Left kidney (tissue), 1 donor: ENCODE measurements at regions not wholly inside any gene's neighbourhood (a gene's known extent, or its start where the extent isn't known, plus 50 kb on each side); places are given as distances from the start of the nearest gene placed in this dataset.

ENCODE experiments used
- DNase-seq: peaks from one replicate; pipeline ENCODE4 v3.0.0-alpha.2; 2013

GRCh38 chr4:156238171-156238570 is 284.5 kb upstream of the CTSO start:
- DNase-seq: no peak

GRCh38 chr4:156237231-156237630 is 283.6 kb upstream of the CTSO start:
- DNase-seq: no peak

GRCh38 chr4:156230176-156230575 is 276.5 kb upstream of the CTSO start:
- no peak for DNase-seq

- no peak for DNase-seq
These were observed 275.0 kb upstream of the CTSO start for GRCh38 chr4:156228676-156229075.

GRCh38 chr4:156227321-156227720 is 273.7 kb upstream of the CTSO start:
- DNase-seq: no peak

GRCh38 chr4:156223985-156224384 is 270.3 kb upstream of the CTSO start:
- DNase-seq: no peak

- no peak for DNase-seq
These were observed 263.6 kb upstream of the CTSO start for GRCh38 chr4:156217236-156217635.

- no peak for DNase-seq
These were observed 247.4 kb upstream of the CTSO start for GRCh38 chr4:156201050-156201449.

- DNase-seq: no peak
These were observed 244.8 kb upstream of the CTSO start for GRCh38 chr4:156198511-156198910.

GRCh38 chr4:156197216-156197615 is 243.6 kb upstream of the CTSO start:
- DNase-seq: peak; percentile 55

GRCh38 chr4:156196722-156197121 is 243.1 kb upstream of the CTSO start:
- no peak for DNase-seq

GRCh38 chr4:156195914-156196313 is 242.2 kb upstream of the CTSO start:
- DNase-seq: no peak

- no peak for DNase-seq
These were observed 241.2 kb upstream of the CTSO start for GRCh38 chr4:156194896-156195295.

- DNase-seq: no peak
These were observed 240.1 kb upstream of the CTSO start for GRCh38 chr4:156193800-156194199.

- peak; percentile 44 for DNase-seq
These were observed 239.4 kb upstream of the CTSO start for GRCh38 chr4:156193106-156193505.

- DNase-seq: no peak
These were observed 238.4 kb upstream of the CTSO start for GRCh38 chr4:156192033-156192432.

- no peak for DNase-seq
These were observed 237.5 kb upstream of the CTSO start for GRCh38 chr4:156191044-156191781.

GRCh38 chr4:156190615-156191014 is 236.9 kb upstream of the CTSO start:
- no peak for DNase-seq

- DNase-seq: no peak
These were observed 234.9 kb upstream of the CTSO start for GRCh38 chr4:156188596-156188995.

GRCh38 chr4:156186111-156186510 is 232.4 kb upstream of the CTSO start:
- no peak for DNase-seq

GRCh38 chr4:156185514-156186055 is 231.9 kb upstream of the CTSO start:
- no peak for DNase-seq

- DNase-seq: no peak
These were observed 228.6 kb upstream of the CTSO start for GRCh38 chr4:156182269-156182668.

GRCh38 chr4:156177941-156178340 is 224.3 kb upstream of the CTSO start:
- DNase-seq: no peak

- no peak for DNase-seq
These were observed 223.2 kb upstream of the CTSO start for GRCh38 chr4:156176896-156177295.
